Esophagus muscularis mucosa (tissue), 4 donors: ENCODE measurements at regions not wholly inside any gene's neighbourhood (a gene's known extent, or its start where the extent isn't known, plus 50 kb on each side); places are given as distances from the start of the nearest gene placed in this dataset.
"Not testable (repeated sequence)": the region's sequence is repeated elsewhere in the genome, so short reads cannot be mapped to it uniquely, and the experiment has no call there.

Experiments used
- DNase-seq: peaks from one replicate; pipeline ENCODE4 v3.0.0-alpha.2; 2017; ENCODE audit errors: extremely low spot score
- H3K27ac ChIP-seq, 4 donors: fragments of 200-600 bp; sonication (generic); replicated peaks in 1 of 4; 1 replicate in 3 of 4; 2 replicates in 1 of 4; pipeline ENCODE4 v1.5.1; 2016 to 2019; ENCODE audit warnings: mild to moderate bottlenecking in 1 of 4
- H3K27me3 ChIP-seq, 4 donors: fragments of 200-600 bp; sonication (generic); one replicate each; pipeline versions ENCODE4 v1.5.1 to v1.6.0; 2016 to 2019
- H3K36me3 ChIP-seq, 4 donors: fragments of 200-600 bp; sonication (generic); one replicate each; pipeline ENCODE4 v1.5.1; 2016 to 2019
- H3K4me1 ChIP-seq, 4 donors: fragments of 200-600 bp; sonication (generic); one replicate each; pipeline ENCODE4 v1.5.1; 2016 to 2019
- H3K4me3 ChIP-seq, 4 donors: fragments of 200-600 bp; sonication (generic); 1 replicate in 2 of 4; 2 replicates in 2 of 4; pipeline ENCODE4 v1.5.1; 2016 to 2019; ENCODE audit warnings: mild to moderate bottlenecking in 4 of 4, moderate library complexity in 1 of 4
- H3K9me3 ChIP-seq, 4 donors: fragments of 200-600 bp; sonication (generic); 1 replicate in 3 of 4; 2 replicates in 1 of 4; pipeline ENCODE4 v1.5.1; 2016 to 2019
- CTCF ChIP-seq, 3 experiments: fragments of 200-600 bp in 2 of 3; fragments of 450-650 bp in 1 of 3; sonication (generic) in 2 of 3; IDR thresholded peaks; one replicate each; pipeline ENCODE4 v1.5.1; 2017 to 2019; ENCODE audit warnings: antibody characterized with exemption in 3 of 3, mild to moderate bottlenecking in 2 of 3, moderate library complexity in 1 of 3
- EP300 ChIP-seq: sonication (generic); formaldehyde crosslinking; IDR thresholded peaks from one replicate; pipeline ENCODE4 v1.6.1; 2017; ENCODE audit warnings: antibody characterized with exemption
- POLR2A ChIP-seq: fragments of 450-650 bp; IDR thresholded peaks from one replicate; pipeline ENCODE4 v1.6.1; 2017; ENCODE audit warnings: antibody characterized with exemption, moderate library complexity, mild to moderate bottlenecking, low read depth
- POLR2AphosphoS5 ChIP-seq, 2 donors: sonication (generic); formaldehyde crosslinking; IDR thresholded peaks; one replicate each; pipeline ENCODE4 v1.6.1; 2017; ENCODE audit warnings: antibody characterized with exemption in 2 of 2
- WGBS: methylation state at CpG from one replicate; pipeline ENCODE4 v1.1.5; 2018; 5-methylcytosine and 5-hydroxymethylcytosine counted together
- intact Hi-C: fragments of 100-400 bp; cut with DNase I; formaldehyde crosslinking; loops from one replicate; pipeline ENCODE4 v1.15.1; 2023

- intact Hi-C loops: no loop called here
- DNase-seq: no peak
- Histone ChIP-seq H3K4me1 (no peaks in the 10 kb centered on the region), H3K36me3 (no peaks in the 10 kb centered on the region), H3K27me3 (no peaks in the 10 kb centered on the region), H3K9me3 (no peaks in the 10 kb centered on the region), H3K27ac (no peak overlapping the region), H3K4me3 (no peak overlapping the region)
- TF ChIP-seq POLR2A (no peak), POLR2AphosphoS5 (IDR thresholded peaks at IDR 0.05) (no peak)
- WGBS: 81% methylated on average over 2 of the region's 2 CpGs
These were observed 84.9 kb upstream of the NRN1 start for GRCh38 chr6:6091608-6092002.

- Histone ChIP-seq H3K4me3 (no peak overlapping the region), H3K4me1 (no peaks in the 10 kb centered on the region), H3K9me3 (no peaks in the 10 kb centered on the region), H3K27me3 (no peaks in the 10 kb centered on the region), H3K27ac (no peak overlapping the region), H3K36me3 (no peaks in the 10 kb centered on the region)
- no peak for TF ChIP-seq POLR2AphosphoS5 (IDR thresholded peaks at IDR 0.05)
- TF ChIP-seq CTCF (IDR thresholded peaks at IDR 0.05): no peak
- no peak for TF ChIP-seq POLR2A
- no peak for TF ChIP-seq EP300
- WGBS: 90% methylated on average over 5 of the region's 5 CpGs
- intact Hi-C loops: no loop called here
- DNase-seq: no peak
These were observed 84.3 kb upstream of the NRN1 start for GRCh38 chr6:6090861-6091607.

GRCh38 chr6:6085928-6086668, 79.4 kb upstream of the NRN1 start:
- Histone ChIP-seq H3K4me3 (no peak overlapping the region), H3K27me3 (no peaks in the 10 kb centered on the region), H3K36me3 (no peaks in the 10 kb centered on the region), H3K9me3 (peaks cover 0 to 27% (median 9%) of the 10 kb centered on the region in 4 donors), H3K27ac (no peak overlapping the region), H3K4me1 (no peaks in the 10 kb centered on the region)
- no peak for DNase-seq
- intact Hi-C loops: no loop called here
- no peak for TF ChIP-seq POLR2AphosphoS5 (IDR thresholded peaks at IDR 0.05)
- TF ChIP-seq EP300: no peak
- no peak for TF ChIP-seq POLR2A
- no peak for TF ChIP-seq CTCF (IDR thresholded peaks at IDR 0.05)
- 38% methylated on average over 3 of the region's 4 CpGs for WGBS

GRCh38 chr6:6080975-6081374, 74.2 kb upstream of the NRN1 start:
- H3K27ac ChIP-seq: no peak overlapping the region
- no peaks in the 10 kb centered on the region for H3K36me3 ChIP-seq
- no peak for DNase-seq
- H3K4me3 ChIP-seq: no peak overlapping the region
- TF ChIP-seq POLR2AphosphoS5 (IDR thresholded peaks at IDR 0.05) (no peak), CTCF (IDR thresholded peaks at IDR 0.05) (no peak), POLR2A (no peak), EP300 (no peak)
- no peaks in the 10 kb centered on the region for H3K4me1 ChIP-seq
- H3K9me3 ChIP-seq: peaks cover 0 to 27% (median 9%) of the 10 kb centered on the region in 4 donors
- intact Hi-C loops: no loop called here
- H3K27me3 ChIP-seq: no peaks in the 10 kb centered on the region
- 89% methylated on average over 4 of the region's 4 CpGs for WGBS

- Histone ChIP-seq H3K27me3 (peaks cover 0 to 10% (median 0%) of the 10 kb centered on the region in 4 donors), H3K36me3 (no peaks in the 10 kb centered on the region), H3K9me3 (no peaks in the 10 kb centered on the region), H3K27ac (no peak overlapping the region), H3K4me3 (no peak overlapping the region), H3K4me1 (no peaks in the 10 kb centered on the region)
- TF ChIP-seq EP300 (no peak), POLR2A (no peak), CTCF (IDR thresholded peaks at IDR 0.05) (no peak), POLR2AphosphoS5 (IDR thresholded peaks at IDR 0.05) (no peak)
- intact Hi-C loops: no loop called here
- no peak for DNase-seq
These were observed 67.5 kb upstream of the NRN1 start for GRCh38 chr6:6074190-6074589.

- intact Hi-C loops, H3K4me1 ChIP-seq, H3K9me3 ChIP-seq, H3K27ac ChIP-seq, H3K4me3 ChIP-seq, H3K36me3 ChIP-seq, DNase-seq, H3K27me3 ChIP-seq: not testable (repeated sequence)
- WGBS: 89% methylated on average over 5 of the region's 5 CpGs
These were observed 61.4 kb upstream of the NRN1 start for GRCh38 chr6:6068157-6068556.
